ENCODE measurements at regions not wholly inside any gene's neighbourhood (a gene's known extent, or its start where the extent isn't known, plus 50 kb on each side); places are given as distances from the start of the nearest gene placed in this dataset.

DNA sequence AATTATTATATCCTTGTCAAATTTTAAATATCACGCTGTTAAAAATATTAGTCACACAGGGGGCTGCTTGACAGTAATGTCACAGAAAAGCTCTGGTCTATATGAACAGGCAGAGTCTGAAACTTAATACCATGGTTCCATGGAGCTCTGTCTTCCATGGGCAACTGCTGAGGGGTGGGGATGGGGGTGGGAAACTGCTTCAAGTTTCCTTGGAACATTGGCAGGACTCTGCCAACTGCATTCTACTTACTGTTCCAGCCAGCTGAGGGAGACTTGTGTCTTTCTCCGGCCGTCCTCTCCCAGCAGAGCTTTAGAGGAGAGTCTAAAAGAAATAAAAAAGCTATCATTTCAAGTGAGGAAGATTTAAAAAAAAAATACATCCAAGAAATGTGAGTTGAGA lies 348.7 kb downstream of the ZIC1 start:
- no peak for TF ChIP-seq CTCF (IDR thresholded peaks at IDR 0.05)
- TF ChIP-seq POLR2A (IDR thresholded peaks at IDR 0.05) = no peak
- no peak for TF ChIP-seq EP300 (IDR thresholded peaks at IDR 0.05)
